ENCODE measurements at regions not wholly inside any gene's neighbourhood (a gene's known extent, or its start where the extent isn't known, plus 50 kb on each side); places are given as distances from the start of the nearest gene placed in this dataset.

DNA sequence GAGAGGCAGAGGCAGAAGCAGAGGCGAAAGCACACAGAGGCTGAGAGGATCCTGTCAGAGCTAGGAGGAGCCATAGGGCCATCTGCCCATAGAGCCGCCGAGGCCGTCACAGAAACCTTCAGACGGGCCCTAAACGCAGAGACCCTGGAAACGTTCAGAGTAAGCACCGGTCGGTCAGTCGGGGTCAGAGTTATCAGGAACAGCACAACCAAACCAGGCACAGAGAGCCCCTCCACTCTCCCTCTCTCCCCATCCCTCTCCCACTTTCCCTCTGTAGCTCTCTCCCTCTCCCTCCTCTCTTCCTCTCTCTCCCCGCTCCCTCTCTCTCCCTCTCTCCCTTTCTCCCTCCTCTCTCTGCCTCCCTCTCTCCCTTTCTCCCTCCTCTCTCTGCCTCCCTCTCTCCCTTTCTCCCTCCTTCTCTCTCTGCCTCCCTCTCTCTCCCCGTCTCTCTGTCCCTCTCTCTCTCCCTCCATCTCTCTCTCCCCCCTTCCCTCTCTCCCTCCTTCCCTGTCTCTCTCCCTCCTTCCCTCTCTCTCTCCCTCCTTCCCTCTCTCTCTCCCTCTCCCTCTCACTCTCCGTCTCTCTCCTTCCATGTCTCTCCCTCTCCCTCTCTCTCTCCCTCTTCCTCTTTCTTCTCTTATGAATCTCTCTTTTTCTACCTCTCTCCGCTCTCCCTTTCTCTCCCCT is 138.9 kb downstream of the C16orf95 start:
- TF ChIP-seq POLR2AphosphoS5 (IDR thresholded peaks at IDR 0.05; ENCODE audit: low read depth, low read length), result no peak
- TF ChIP-seq POLR2A (IDR thresholded peaks at IDR 0.05; ENCODE audit: low read depth, low read length), result no peak

Measured in GM12892 (cell line).